ENCODE measurements at regions not wholly inside any gene's neighbourhood (a gene's known extent, or its start where the extent isn't known, plus 50 kb on each side); places are given as distances from the start of the nearest gene placed in this dataset.
"Not testable (repeated sequence)": the region's sequence is repeated elsewhere in the genome, so short reads cannot be mapped to it uniquely, and the experiment has no call there.

GRCh38 chr7:20895563-20895962, 108.9 kb upstream of the SP8 start:
- Histone ChIP-seq H3K4me1 (ENCODE audit: control insufficient read depth, insufficient read depth, low read length) (no peaks in the 10 kb centered on the region), H3K36me3 (ENCODE audit: control insufficient read depth in 2 of 2, insufficient read depth in 2 of 2, low read length in 2 of 2) (no peaks in the 10 kb centered on the region), H3K9me3 (ENCODE audit: control insufficient read depth in 2 of 2, low read length in 2 of 2) (no peaks in the 10 kb centered on the region), H3K4me3 (ENCODE audit: low read length in 2 of 2) (no peak overlapping the region), H3K27ac (ENCODE audit: low read length) (no peak overlapping the region), H3K27me3 (ENCODE audit: control insufficient read depth in 1 of 2, insufficient read depth in 2 of 2, low read length in 2 of 2) (no peaks in the 10 kb centered on the region), H3K9ac (ENCODE audit: low read length in 2 of 2) (no peak overlapping the region)

- Histone ChIP-seq H3K9ac (ENCODE audit: low read length in 2 of 2) (no peak overlapping the region), H3K36me3 (ENCODE audit: control insufficient read depth in 2 of 2, insufficient read depth in 2 of 2, low read length in 2 of 2) (no peaks in the 10 kb centered on the region), H3K27me3 (ENCODE audit: control insufficient read depth in 1 of 2, insufficient read depth in 2 of 2, low read length in 2 of 2) (no peaks in the 10 kb centered on the region), H3K4me1 (ENCODE audit: control insufficient read depth, insufficient read depth, low read length) (no peaks in the 10 kb centered on the region), H3K4me3 (ENCODE audit: low read length in 2 of 2) (no peak overlapping the region), H3K9me3 (ENCODE audit: control insufficient read depth in 2 of 2, low read length in 2 of 2) (no peaks in the 10 kb centered on the region), H3K27ac (ENCODE audit: low read length) (no peak overlapping the region)
Observed at GRCh38 chr7:20896996-20897395, 110.3 kb upstream of the SP8 start.

- no peaks in the 10 kb centered on the region for H3K9me3 ChIP-seq (ENCODE audit: control insufficient read depth in 2 of 2, low read length in 2 of 2)
- H3K4me1 ChIP-seq (ENCODE audit: control insufficient read depth, insufficient read depth, low read length), result no peaks in the 10 kb centered on the region
- H3K36me3 ChIP-seq (ENCODE audit: control insufficient read depth in 2 of 2, insufficient read depth in 2 of 2, low read length in 2 of 2), result no peaks in the 10 kb centered on the region
- no peak overlapping the region for H3K27ac ChIP-seq (ENCODE audit: low read length)
- no peak overlapping the region for H3K4me3 ChIP-seq (ENCODE audit: low read length in 2 of 2)
- H3K27me3 ChIP-seq (ENCODE audit: control insufficient read depth in 1 of 2, insufficient read depth in 2 of 2, low read length in 2 of 2), result no peaks in the 10 kb centered on the region
- no peak overlapping the region for H3K9ac ChIP-seq (ENCODE audit: low read length in 2 of 2)
Observed at GRCh38 chr7:20906801-20907453, 120.2 kb upstream of the SP8 start.

- H3K36me3 ChIP-seq (ENCODE audit: control insufficient read depth in 2 of 2, insufficient read depth in 2 of 2, low read length in 2 of 2), result no peaks in the 10 kb centered on the region
Observed at GRCh38 chr7:20911081-20911480, 124.4 kb upstream of the SP8 start.

GRCh38 chr7:20913853-20914252, 127.2 kb upstream of the SP8 start:
- Histone ChIP-seq H3K27ac (ENCODE audit: low read length) (no peak overlapping the region), H3K4me3 (ENCODE audit: low read length in 2 of 2) (no peak overlapping the region), H3K36me3 (ENCODE audit: control insufficient read depth in 2 of 2, insufficient read depth in 2 of 2, low read length in 2 of 2) (no peaks in the 10 kb centered on the region), H3K27me3 (ENCODE audit: control insufficient read depth in 1 of 2, insufficient read depth in 2 of 2, low read length in 2 of 2) (no peaks in the 10 kb centered on the region), H3K4me1 (ENCODE audit: control insufficient read depth, insufficient read depth, low read length) (no peaks in the 10 kb centered on the region), H3K9me3 (ENCODE audit: control insufficient read depth in 2 of 2, low read length in 2 of 2) (no peaks in the 10 kb centered on the region), H3K9ac (ENCODE audit: low read length in 2 of 2) (no peak overlapping the region)

More at GRCh38 chr7:20911081-20911480, 124.4 kb upstream of the SP8 start:
- Histone ChIP-seq H3K9me3 (ENCODE audit: control insufficient read depth in 2 of 2, low read length in 2 of 2) (no peaks in the 10 kb centered on the region), H3K4me3 (ENCODE audit: low read length in 2 of 2) (no peak overlapping the region), H3K4me1 (ENCODE audit: control insufficient read depth, insufficient read depth, low read length) (no peaks in the 10 kb centered on the region), H3K9ac (ENCODE audit: low read length in 2 of 2) (no peak overlapping the region), H3K27me3 (ENCODE audit: control insufficient read depth in 1 of 2, insufficient read depth in 2 of 2, low read length in 2 of 2) (no peaks in the 10 kb centered on the region), H3K27ac (ENCODE audit: low read length) (no peak overlapping the region)

GRCh38 chr7:20916311-20916710, 129.6 kb upstream of the SP8 start:
- Histone ChIP-seq H3K36me3 (ENCODE audit: control insufficient read depth in 2 of 2, insufficient read depth in 2 of 2, low read length in 2 of 2) (no peaks in the 10 kb centered on the region), H3K4me3 (ENCODE audit: low read length in 2 of 2) (no peak overlapping the region), H3K27me3 (ENCODE audit: control insufficient read depth in 1 of 2, insufficient read depth in 2 of 2, low read length in 2 of 2) (no peaks in the 10 kb centered on the region), H3K27ac (ENCODE audit: low read length) (no peak overlapping the region), H3K9me3 (ENCODE audit: control insufficient read depth in 2 of 2, low read length in 2 of 2) (no peaks in the 10 kb centered on the region), H3K9ac (ENCODE audit: low read length in 2 of 2) (no peak overlapping the region), H3K4me1 (ENCODE audit: control insufficient read depth, insufficient read depth, low read length) (no peaks in the 10 kb centered on the region)

GRCh38 chr7:20917603-20918002, 130.9 kb upstream of the SP8 start:
- no peaks in the 10 kb centered on the region for H3K27me3 ChIP-seq (ENCODE audit: control insufficient read depth in 1 of 2, insufficient read depth in 2 of 2, low read length in 2 of 2)
- no peak overlapping the region for H3K27ac ChIP-seq (ENCODE audit: low read length)
- H3K9me3 ChIP-seq (ENCODE audit: control insufficient read depth in 2 of 2, low read length in 2 of 2), result no peaks in the 10 kb centered on the region
- H3K4me1 ChIP-seq (ENCODE audit: control insufficient read depth, insufficient read depth, low read length), result no peaks in the 10 kb centered on the region
- no peak overlapping the region for H3K9ac ChIP-seq (ENCODE audit: low read length in 2 of 2)
- no peaks in the 10 kb centered on the region for H3K36me3 ChIP-seq (ENCODE audit: control insufficient read depth in 2 of 2, insufficient read depth in 2 of 2, low read length in 2 of 2)
- H3K4me3 ChIP-seq (ENCODE audit: low read length in 2 of 2), result no peak overlapping the region

- no peak overlapping the region for H3K27ac ChIP-seq (ENCODE audit: low read length)
- H3K4me3 ChIP-seq (ENCODE audit: low read length in 2 of 2), result no peak overlapping the region
- H3K27me3 ChIP-seq (ENCODE audit: control insufficient read depth in 1 of 2, insufficient read depth in 2 of 2, low read length in 2 of 2), result no peaks in the 10 kb centered on the region
- no peak overlapping the region for H3K9ac ChIP-seq (ENCODE audit: low read length in 2 of 2)
- H3K4me1 ChIP-seq (ENCODE audit: control insufficient read depth, insufficient read depth, low read length), result no peaks in the 10 kb centered on the region
- no peaks in the 10 kb centered on the region for H3K9me3 ChIP-seq (ENCODE audit: control insufficient read depth in 2 of 2, low read length in 2 of 2)
- H3K36me3 ChIP-seq (ENCODE audit: control insufficient read depth in 2 of 2, insufficient read depth in 2 of 2, low read length in 2 of 2), result no peaks in the 10 kb centered on the region
Observed at GRCh38 chr7:20918156-20918555, 131.5 kb upstream of the SP8 start.

GRCh38 chr7:20927178-20927577, 140.5 kb upstream of the SP8 start:
- H3K4me3 ChIP-seq (ENCODE audit: low read length in 2 of 2); H3K9me3 ChIP-seq (ENCODE audit: control insufficient read depth in 2 of 2, low read length in 2 of 2); H3K27ac ChIP-seq (ENCODE audit: low read length); H3K27me3 ChIP-seq (ENCODE audit: control insufficient read depth in 1 of 2, insufficient read depth in 2 of 2, low read length in 2 of 2); H3K36me3 ChIP-seq (ENCODE audit: control insufficient read depth in 2 of 2, insufficient read depth in 2 of 2, low read length in 2 of 2); H3K4me1 ChIP-seq (ENCODE audit: control insufficient read depth, insufficient read depth, low read length); H3K9ac ChIP-seq (ENCODE audit: low read length in 2 of 2): not testable (repeated sequence)

- no peaks in the 10 kb centered on the region for H3K27me3 ChIP-seq (ENCODE audit: control insufficient read depth in 1 of 2, insufficient read depth in 2 of 2, low read length in 2 of 2)
- H3K9me3 ChIP-seq (ENCODE audit: control insufficient read depth in 2 of 2, low read length in 2 of 2), result no peaks in the 10 kb centered on the region
- no peak overlapping the region for H3K27ac ChIP-seq (ENCODE audit: low read length)
- no peak overlapping the region for H3K9ac ChIP-seq (ENCODE audit: low read length in 2 of 2)
- H3K4me3 ChIP-seq (ENCODE audit: low read length in 2 of 2), result no peak overlapping the region
- H3K4me1 ChIP-seq (ENCODE audit: control insufficient read depth, insufficient read depth, low read length), result no peaks in the 10 kb centered on the region
- H3K36me3 ChIP-seq (ENCODE audit: control insufficient read depth in 2 of 2, insufficient read depth in 2 of 2, low read length in 2 of 2), result no peaks in the 10 kb centered on the region
Observed at GRCh38 chr7:20927976-20928375, 141.3 kb upstream of the SP8 start.

GRCh38 chr7:20929199-20929598, 142.5 kb upstream of the SP8 start:
- no peak overlapping the region for H3K27ac ChIP-seq (ENCODE audit: low read length)
- H3K9ac ChIP-seq (ENCODE audit: low read length in 2 of 2), result no peak overlapping the region
- no peaks in the 10 kb centered on the region for H3K27me3 ChIP-seq (ENCODE audit: control insufficient read depth in 1 of 2, insufficient read depth in 2 of 2, low read length in 2 of 2)
- no peaks in the 10 kb centered on the region for H3K4me1 ChIP-seq (ENCODE audit: control insufficient read depth, insufficient read depth, low read length)
- no peaks in the 10 kb centered on the region for H3K36me3 ChIP-seq (ENCODE audit: control insufficient read depth in 2 of 2, insufficient read depth in 2 of 2, low read length in 2 of 2)
- no peaks in the 10 kb centered on the region for H3K9me3 ChIP-seq (ENCODE audit: control insufficient read depth in 2 of 2, low read length in 2 of 2)
- no peak overlapping the region for H3K4me3 ChIP-seq (ENCODE audit: low read length in 2 of 2)

All from stomach smooth muscle (tissue), 2 donors.